ENCODE measurements at regions not wholly inside any gene's neighbourhood (a gene's known extent, or its start where the extent isn't known, plus 50 kb on each side); places are given as distances from the start of the nearest gene placed in this dataset.

- H3K27me3 ChIP-seq, result no peaks in the 10 kb centered on the region
- no peaks in the 10 kb centered on the region for H3K9me3 ChIP-seq
- in situ Hi-C loops (cut with MboI; ENCODE audit: low sequenced_read_pairs in 4 of 4), result no loop called here
- TF ChIP-seq POLR2A (IDR thresholded peaks at IDR 0.05) (no peak), CTCF (IDR thresholded peaks at IDR 0.05 in 4 of 5, conservative IDR thresholded peaks at IDR 0.05 in 1 of 5) (no peak)
- no peak for DNase-seq
- intact Hi-C loops (cut with DNase I; ENCODE audit: low total_unique reads), result no loop called here
- H3K4me3 ChIP-seq, result no peak overlapping the region
- no peak for ATAC-seq
- H3K27ac ChIP-seq, result no peak overlapping the region
- no peaks in the 10 kb centered on the region for H3K4me1 ChIP-seq
- H3K36me3 ChIP-seq, result no peaks in the 10 kb centered on the region
Observed at GRCh38 chr4:153074936-153075630, 129.2 kb upstream of the TRIM2 start.

- intact Hi-C loops (cut with DNase I; ENCODE audit: low total_unique reads) (no loop called here), in situ Hi-C loops (cut with MboI; ENCODE audit: low sequenced_read_pairs in 4 of 4) (no loop called here)
- no peak for TF ChIP-seq POLR2A (IDR thresholded peaks at IDR 0.05)
- no peak for TF ChIP-seq CTCF (IDR thresholded peaks at IDR 0.05 in 4 of 5, conservative IDR thresholded peaks at IDR 0.05 in 1 of 5)
- Histone ChIP-seq H3K36me3 (no peaks in the 10 kb centered on the region), H3K4me1 (no peaks in the 10 kb centered on the region), H3K27ac (no peak overlapping the region), H3K27me3 (no peaks in the 10 kb centered on the region), H3K9me3 (no peaks in the 10 kb centered on the region), H3K4me3 (no peak overlapping the region)
- DNase-seq (no peak), ATAC-seq (no peak)
Observed at GRCh38 chr4:153075836-153076518, 128.3 kb upstream of the TRIM2 start.

- intact Hi-C loops (cut with DNase I; ENCODE audit: low total_unique reads), result no loop called here
- H3K27me3 ChIP-seq, result no peaks in the 10 kb centered on the region
- ATAC-seq (no peak), DNase-seq (no peak)
- no peaks in the 10 kb centered on the region for H3K4me1 ChIP-seq
- H3K4me3 ChIP-seq, result no peak overlapping the region
- TF ChIP-seq CTCF (IDR thresholded peaks at IDR 0.05 in 4 of 5, conservative IDR thresholded peaks at IDR 0.05 in 1 of 5), result no peak
- TF ChIP-seq POLR2A (IDR thresholded peaks at IDR 0.05), result no peak
- H3K36me3 ChIP-seq, result no peaks in the 10 kb centered on the region
- H3K9me3 ChIP-seq, result no peaks in the 10 kb centered on the region
- H3K27ac ChIP-seq, result no peak overlapping the region
- in situ Hi-C loops (cut with MboI; ENCODE audit: low sequenced_read_pairs in 4 of 4), result no loop called here
Observed at GRCh38 chr4:153076861-153077260, 127.4 kb upstream of the TRIM2 start.

GRCh38 chr4:153079857-153080391 is 124.3 kb upstream of the TRIM2 start:
- Histone ChIP-seq H3K27me3 (no peaks in the 10 kb centered on the region), H3K36me3 (no peaks in the 10 kb centered on the region), H3K27ac (no peak overlapping the region), H3K9me3 (no peaks in the 10 kb centered on the region), H3K4me3 (no peak overlapping the region), H3K4me1 (peaks cover 0 to 3% of the 10 kb centered on the region in 2 donors)
- in situ Hi-C loops (cut with MboI; ENCODE audit: low sequenced_read_pairs in 4 of 4), result no loop called here
- intact Hi-C loops (cut with DNase I; ENCODE audit: low total_unique reads), result loop anchor here (5.0 kb wide), 1 partner anchor 303 kb away; the partner anchor contains the start of genes ARFIP1 and TIGD4
- TF ChIP-seq POLR2A (IDR thresholded peaks at IDR 0.05) (no peak), CTCF (IDR thresholded peaks at IDR 0.05 in 4 of 5, conservative IDR thresholded peaks at IDR 0.05 in 1 of 5) (no peak)
- ATAC-seq (no peak), DNase-seq (no peak)

All from gastrocnemius medialis (tissue), 4 donors.